ENCODE measurements at regions not wholly inside any gene's neighbourhood (a gene's known extent, or its start where the extent isn't known, plus 50 kb on each side); places are given as distances from the start of the nearest gene placed in this dataset.
A peak's percentile ranks its signal among the peaks of the same experiment; 100 is the strongest.
"Not testable (repeated sequence)": the region's sequence is repeated elsewhere in the genome, so short reads cannot be mapped to it uniquely, and the experiment has no call there.

DNA sequence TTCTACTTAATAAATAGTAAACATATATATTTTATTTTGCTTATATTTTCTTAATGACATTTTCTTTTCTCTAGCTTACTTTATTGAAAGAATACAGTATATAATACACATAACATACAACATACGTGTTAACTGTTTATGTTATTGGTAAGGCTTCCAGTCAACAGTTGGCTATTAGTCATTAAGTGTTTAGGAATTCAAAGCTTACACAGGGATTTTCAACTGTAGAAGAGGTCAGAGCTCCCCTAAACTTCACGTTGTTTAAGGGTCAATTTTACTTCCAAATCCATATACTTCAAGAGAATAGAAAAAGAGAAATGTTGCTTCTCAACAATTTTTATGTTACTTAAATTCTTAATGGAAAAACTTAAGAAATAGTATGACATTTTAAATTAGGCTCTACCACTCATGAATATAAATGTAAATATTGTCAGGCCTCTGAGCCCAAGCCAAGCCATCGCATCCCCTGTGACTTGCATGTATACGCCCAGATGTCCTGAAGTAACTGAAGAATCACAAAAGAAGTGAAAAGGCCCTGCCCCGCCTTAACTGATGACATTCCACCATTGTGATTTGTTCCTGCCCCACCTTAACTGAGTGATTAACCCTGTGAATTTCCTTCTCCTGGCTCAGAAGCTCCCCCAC lies 456.5 kb upstream of the NETO1 start:
- not testable (repeated sequence) for DNase-seq (ENCODE audit: low spot score)

DNA sequence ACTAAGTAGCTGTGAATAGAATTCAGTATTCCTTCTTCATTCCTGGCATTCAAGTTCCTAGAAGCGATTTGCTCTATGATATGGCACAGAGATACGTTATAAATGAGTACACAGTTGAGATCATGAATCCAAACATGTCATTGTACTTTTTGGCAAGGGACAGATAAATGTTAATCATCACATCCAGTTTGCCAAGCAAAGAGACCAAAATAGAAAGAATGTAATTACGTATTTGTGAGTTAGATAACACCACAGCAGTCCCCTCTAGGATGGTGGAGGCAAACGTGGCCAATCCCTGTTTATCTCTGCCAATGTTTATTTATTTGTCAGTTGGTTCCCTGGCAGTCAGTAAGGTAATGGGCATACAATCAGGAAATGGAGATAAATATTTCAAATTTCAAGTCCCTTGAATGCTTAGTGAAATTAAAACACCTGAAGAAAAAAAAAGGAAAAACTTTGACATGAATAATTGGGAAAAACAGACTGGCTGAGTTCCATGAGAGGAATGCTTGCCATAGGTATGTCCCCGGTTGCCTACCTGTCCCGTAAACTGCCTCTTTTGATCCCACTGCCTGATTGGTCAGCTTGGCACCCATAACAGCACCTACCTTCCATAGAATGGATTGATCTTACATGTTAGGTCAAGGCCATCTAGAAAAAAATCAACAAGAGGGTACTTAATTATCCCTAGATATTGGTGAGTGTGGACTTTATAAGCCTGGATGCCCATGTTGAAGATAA lies 451.1 kb upstream of the NETO1 start:
- no peak for DNase-seq (ENCODE audit: low spot score)

DNA sequence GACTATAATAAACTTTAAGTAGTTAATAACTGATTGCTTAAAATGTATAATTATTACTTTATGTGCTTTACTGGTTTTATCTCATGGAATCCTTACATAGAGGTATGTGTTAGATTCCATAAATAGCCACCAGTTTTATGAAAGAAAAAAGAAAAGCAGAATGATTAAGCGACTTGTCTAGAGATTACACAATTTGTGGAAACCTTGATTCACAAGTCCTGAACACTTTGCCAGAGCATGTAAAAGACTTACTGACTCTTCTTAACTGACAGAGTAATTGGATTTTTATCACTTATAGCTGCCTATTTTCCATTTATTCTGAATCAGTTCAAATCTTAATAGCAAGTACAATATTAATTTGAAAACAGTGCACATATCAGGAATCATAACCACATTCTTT lies 448.7 kb upstream of the NETO1 start:
- DNase-seq (ENCODE audit: low spot score): no peak

DNA sequence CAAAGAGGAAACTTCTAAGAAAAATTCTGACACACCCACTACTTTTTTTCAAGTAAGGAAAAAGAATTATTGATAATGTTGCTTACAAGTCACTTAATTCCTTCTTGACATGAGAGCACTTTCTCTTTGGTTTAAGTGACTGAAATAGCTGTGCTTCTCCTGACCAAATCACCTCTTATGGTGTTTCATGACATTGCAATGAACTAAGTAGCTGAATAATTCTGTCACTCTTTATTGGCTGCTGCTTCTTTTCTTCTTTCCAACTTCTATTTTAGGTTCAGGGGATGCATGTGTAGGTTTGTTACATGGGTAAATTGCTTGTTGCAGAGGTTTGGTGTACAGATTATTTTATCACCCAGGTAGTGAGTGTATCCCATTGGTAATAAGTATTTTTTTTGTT lies 447.6 kb upstream of the NETO1 start:
- DNase-seq (ENCODE audit: low spot score): no peak

DNA sequence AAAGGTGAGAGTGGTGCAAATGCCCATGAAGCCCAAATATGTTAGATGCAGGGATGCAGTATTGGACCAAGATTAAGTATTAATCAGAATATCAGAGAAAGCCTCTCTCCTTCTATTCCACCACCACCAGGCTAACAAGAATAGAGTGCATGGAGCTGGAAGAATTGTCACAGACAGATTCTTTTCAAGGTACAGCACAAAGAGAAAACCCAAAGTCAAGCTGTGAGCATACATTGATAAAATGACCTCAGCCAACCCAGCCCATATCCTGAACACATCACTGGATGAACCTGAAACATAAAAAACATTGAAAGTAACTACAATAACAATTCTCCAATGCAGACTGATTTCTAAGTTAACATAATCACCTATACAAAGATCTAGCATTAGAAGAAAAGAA lies 445.7 kb upstream of the NETO1 start:
- no peak for DNase-seq (ENCODE audit: low spot score)

DNA sequence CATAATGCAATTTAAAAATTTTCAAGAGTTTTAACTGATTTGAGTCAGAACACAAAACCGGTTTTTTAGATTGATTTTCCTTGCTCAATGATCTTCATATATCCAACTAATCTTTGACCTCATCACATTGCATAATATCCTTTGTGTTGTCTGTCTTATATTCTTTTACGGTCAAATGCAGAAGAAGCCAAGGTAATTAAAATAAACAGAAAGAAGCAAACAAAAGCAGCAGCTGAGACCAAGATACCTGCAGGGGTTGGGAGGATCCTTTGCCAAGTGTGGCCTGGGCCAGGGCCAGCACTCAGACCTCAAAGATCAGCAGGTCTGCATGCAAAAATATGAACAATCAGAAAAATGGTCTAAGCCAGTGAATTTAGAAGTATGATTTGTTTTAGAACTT lies 428.9 kb upstream of the NETO1 start:
- no peak for DNase-seq (ENCODE audit: low spot score)

DNA sequence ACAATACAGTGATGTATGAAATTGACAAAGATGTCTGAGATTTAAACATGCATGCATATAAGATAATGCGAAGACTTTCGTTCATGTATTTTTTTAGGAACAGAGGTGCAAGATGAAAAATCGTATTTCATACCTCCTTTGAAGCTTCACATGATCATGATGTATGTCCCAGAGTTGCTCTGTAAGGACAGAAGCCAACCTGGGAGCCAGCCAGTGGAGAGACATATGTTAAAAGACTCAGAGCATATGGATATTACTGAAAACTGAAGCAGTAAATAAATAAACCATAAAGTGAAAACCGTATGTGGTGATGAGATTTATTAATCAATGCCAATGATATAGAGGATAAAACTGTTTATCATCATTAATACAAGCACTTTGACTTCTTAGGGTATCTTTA lies 424.4 kb upstream of the NETO1 start:
- no peak for DNase-seq (ENCODE audit: low spot score)

DNA sequence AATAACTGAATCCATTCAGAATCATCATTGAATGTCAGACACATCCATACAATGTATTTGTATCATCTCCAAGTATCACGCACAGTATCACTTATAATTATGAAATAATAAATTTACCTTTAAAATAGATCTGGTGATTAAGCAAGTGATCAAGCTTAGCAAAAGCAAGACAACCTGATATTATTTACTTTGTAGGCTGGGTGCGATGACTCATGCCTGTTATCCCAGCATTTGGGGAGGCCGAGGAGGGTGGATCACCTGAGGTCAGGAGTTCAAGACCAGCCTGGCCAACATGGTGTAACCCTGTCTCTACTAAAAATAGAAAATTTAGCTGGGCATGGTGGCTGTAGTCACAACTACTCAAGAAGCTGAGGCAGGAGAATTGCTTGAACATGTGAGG lies 421.0 kb upstream of the NETO1 start:
- DNase-seq (ENCODE audit: low spot score): no peak

DNA sequence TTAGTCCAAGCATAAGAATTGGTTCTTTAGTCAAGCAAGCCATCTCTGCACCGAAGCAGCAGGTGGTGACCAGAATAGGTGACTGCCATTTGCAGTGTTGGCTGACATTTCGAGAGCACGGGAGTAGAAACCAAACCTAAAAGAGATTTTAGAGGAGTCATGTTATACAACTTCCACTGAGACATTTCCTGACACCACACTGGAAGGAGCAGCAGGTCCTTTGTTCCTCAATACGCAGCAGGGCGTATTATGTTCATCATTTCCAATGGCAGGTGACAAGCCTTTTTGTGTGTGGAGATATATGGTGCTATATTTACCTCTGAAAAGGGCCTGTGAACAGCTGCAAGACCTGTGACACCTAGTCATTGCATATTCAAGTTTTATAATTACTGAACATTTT lies 418.8 kb upstream of the NETO1 start:
- no peak for DNase-seq (ENCODE audit: low spot score)

DNA sequence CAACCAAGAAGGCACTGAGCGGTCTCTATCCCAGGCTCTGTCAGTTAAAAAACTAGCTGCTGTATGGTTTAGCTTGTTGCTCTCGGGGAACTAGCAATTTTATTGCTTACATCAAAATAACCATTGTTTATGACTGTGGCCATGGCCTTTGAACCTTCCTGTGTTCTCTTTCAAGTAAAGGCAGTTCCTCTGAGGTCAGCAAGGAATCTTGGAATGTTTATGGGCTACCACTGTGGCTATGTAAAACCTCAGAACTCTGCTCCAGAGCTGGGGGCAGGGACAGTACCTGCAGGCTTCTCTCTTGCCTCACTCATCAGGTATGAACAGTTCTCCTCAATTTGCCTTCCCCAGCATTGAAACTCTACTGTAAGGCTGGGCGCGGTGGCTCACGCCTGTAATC lies 416.0 kb upstream of the NETO1 start:
- DNase-seq (ENCODE audit: low spot score): peak; percentile 9

DNA sequence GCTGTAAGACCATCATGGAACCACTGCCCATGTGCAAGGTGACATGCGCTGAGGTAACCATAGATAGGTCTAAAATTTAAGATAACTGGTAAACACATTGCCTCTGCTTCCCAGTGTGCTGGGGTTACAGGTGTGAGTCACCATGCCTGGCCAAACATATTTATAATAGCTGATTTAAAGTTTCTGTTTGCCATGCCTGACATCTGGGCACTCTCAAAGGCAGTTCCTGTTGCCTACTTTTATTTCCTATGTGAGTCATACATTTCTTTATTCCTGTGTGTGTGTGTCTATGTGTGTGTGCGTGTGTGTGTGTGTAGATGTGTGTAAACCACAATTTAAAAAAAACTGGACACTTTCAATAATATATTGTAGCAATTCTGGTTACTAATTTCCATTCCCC lies 415.2 kb upstream of the NETO1 start:
- DNase-seq (ENCODE audit: low spot score): no peak

DNA sequence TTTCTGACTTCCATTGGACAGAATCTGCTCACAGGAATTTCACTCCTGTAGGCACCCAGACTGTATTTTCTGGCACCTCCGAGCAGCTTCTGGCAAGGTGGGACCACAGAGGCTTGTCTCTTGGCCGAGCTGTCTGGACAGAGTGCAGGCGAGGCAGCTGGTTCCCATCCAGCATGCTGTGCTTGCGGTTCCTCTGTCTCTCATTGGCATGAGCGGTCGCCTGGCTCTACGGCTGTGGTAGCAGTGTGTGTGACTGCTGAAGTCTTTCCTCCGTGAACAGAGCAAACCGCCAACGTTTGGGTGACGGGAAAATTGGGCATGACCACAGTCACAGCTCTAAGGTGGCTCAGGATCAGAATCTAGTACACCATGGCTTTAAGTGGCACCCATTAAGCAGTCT lies 411.7 kb upstream of the NETO1 start:
- DNase-seq (ENCODE audit: low spot score): no peak

DNA sequence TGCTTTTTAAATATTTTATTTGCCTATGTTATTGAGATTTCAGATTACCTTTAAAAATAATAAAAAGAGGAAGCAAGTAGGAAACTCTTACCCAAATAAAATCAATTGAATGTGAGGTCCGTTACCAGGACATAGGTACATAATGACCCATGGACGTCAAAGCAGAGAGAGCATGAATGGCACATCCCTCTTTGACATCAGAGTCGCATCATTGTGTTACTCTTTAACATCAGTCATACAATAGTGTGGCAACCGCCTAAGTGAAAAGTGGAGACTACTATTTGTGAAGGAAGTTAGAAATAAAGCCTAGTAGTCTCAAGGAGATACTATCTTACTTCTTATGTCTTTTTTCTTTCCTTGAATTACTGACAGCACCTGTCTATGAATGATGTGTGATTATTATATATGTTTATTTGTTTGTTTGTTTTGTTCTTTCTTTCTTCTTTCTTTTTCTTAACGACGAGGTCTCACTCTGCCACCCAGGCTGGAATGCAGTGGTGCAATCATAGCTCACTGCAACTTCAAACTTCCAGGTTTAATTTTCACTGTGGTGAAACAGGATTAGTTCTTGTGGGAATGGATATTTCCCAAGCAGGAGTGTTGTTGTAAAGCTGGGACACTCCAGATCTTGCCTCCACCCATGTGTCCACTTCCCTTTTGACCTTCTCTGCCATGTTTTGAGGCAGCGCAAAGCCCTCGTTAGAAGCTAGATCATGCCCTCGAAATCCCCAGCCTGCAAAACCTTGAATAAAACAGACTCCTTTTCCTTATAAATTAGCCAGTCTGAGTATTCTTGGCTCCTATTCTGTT lies 407.2 kb upstream of the NETO1 start:
- no peak for DNase-seq (ENCODE audit: low spot score)

DNA sequence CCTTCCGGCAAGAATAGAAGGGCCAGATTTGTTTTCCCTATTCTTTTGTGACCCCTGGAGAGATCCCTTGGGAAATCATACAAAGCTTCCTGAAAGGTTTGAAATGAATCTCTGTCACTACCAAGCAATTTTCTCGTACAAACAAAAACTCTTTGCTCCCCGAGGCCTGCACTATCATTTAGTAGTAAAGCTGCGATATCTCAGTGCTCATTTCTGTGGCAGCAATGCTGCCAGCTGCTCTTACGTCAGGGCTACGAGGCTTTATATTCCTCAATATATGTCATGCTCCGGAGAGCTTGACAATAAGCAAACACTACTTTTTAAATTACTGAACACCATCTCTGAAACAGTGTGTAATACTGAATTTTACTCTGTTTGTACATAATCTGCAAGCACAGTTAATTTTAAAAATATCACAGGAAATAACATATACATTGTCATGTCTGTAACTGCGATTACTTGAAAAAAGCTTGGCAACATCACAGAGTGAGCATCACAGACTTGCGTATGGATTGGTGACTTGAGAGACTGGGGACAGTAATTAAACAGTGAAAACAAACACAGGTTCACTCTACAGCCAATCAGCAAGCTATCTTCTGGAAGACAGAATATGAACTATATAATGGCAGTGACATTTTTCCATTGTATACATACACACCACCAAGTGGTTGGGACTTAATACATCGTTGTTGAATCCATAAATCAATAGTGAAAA lies 403.3 kb upstream of the NETO1 start:
- no peak for DNase-seq (ENCODE audit: low spot score)

DNA sequence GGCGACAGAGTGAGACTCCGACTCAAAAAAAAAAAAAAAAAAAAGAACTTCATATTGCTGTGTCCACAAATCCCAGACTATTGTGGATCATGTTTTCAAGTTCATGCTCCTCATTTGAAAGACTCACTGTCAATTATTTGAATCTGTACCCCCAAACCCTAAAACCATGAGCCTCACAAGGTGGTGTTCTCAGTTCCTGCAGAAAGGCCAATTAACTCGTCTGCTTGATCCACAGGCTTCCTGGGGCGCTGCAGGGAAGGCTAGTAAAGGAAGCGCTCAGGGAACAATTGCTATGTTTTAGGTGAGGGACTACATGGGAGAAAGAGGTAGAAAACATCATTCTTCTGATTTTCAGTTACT lies 396.8 kb upstream of the NETO1 start:
- no peak for DNase-seq (ENCODE audit: low spot score)

DNA sequence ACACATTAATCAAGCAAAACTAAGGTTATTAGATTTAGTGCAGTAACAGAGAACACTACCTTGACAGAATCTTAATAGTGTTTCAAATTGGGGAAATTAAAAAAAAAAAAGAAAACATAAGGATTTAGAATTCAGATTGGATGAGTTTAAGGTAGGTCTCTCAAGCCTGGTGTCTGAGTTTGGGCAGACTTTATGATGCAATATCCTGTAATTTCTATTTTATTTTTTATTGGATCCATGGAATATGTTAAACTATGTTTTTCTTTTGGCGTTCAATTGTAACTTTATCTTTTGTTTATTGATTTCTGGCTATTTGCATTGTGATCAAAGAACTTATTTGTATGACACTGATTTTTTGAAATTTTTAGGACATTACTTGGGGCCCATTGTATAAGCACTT lies 394.1 kb upstream of the NETO1 start:
- DNase-seq (ENCODE audit: low spot score): no peak

DNA sequence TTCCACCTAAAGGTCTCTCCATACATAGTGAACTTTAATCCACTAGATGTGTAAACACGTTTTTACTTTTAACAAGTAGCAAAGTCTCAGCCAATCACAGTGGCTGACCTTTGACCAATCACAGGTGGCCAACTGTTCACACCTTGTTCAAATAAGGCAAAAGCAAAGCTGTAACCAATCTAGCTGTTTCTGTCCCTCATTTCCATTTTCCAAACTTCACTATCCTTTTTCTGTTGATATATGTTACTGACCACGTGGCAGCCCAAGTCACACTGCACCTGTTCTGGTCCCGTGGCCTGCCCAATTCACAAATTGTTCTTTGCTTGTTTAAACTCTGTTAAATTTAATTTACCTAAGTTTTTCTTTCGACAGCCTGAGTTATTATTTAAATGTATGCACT lies 393.5 kb upstream of the NETO1 start:
- DNase-seq (ENCODE audit: low spot score): no peak

DNA sequence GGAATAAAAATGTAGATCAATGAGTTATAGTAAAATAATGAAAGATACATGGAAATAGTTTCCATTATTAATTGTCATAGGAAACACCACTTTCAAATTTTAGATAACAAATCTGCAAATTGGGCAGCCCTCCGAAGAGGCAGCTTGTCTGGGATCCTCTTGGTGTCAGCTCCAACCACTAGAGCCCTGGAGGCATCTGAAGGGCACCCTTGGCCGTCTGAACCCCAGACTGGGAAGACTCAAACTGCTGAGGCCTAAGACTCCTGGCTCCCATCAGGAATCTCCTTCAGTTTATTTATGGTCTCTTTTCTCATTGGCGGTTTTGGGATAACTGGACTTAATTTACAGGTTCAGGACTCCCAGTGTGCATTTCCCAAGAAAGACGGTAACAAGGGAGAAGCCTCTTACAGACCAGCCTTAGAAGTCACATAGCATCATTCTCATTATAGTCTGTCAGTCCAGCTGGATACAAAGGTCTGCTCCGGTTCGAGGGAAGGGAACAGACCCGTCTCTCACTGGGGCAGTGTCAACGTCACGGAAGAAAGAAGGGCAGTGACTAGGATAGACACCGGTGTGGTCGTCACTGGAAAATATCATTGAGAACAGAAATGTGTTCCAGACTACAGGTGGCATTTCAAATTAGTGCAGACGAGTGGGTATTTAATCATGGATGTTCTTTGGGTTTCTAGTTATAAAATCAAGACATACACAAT lies 390.7 kb upstream of the NETO1 start:
- no peak for DNase-seq (ENCODE audit: low spot score)

DNA sequence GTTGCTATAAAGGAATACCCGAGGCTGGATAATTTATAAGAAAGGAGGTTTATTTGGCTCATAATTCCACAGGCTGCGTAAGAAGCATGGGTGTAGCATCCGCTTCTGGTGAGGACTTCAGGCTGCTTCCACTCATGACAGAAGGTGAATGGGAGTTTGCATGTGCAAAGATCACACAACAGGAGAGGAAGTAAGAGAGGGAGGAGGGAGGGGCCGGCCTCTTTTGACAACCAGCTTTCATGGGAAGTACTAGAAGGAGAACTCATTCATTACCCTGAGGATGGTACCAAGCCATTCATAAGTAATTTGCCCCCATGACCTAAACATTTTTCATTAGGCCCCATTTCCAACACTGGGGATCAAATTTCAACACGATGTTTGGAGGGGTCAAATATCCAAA lies 386.8 kb upstream of the NETO1 start:
- DNase-seq (ENCODE audit: low spot score): no peak

DNA sequence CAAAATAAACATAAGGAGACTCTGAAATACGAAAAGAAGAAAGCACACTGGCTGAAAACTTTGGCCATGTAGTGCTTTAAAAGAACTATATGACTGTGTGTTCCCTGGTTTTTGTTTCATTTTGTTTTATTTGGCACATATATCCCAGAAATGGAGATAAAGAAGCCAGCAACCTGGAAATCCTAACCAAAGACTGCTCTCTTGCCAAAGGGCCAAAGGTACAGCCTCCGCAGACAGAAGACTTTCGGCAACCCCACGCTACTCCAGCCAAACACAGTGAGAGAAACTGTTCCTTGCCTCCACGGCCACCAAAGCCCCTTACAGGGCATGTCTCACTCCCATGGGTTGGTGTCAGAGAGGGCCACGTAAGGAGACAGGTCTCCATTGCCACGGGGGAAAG lies 381.2 kb upstream of the NETO1 start:
- no peak for DNase-seq (ENCODE audit: low spot score)

DNA sequence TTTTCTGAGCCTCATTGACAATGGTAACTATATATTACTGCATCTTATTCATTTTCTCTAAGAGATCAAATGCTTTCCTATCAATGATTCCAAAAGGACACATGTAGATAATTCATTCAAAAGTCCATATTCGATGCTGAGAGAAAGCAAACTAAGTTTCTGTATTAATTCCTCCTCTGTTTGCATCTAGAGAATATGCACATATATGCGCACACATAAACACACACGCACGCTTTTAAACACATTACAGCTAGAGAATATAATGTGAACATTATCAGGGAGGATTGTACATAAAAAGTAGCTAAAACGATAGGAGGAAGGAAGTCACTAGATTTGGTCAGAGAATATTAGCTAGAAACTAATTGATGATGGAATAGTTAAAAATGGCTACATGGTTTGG lies 379.0 kb upstream of the NETO1 start:
- no peak for DNase-seq (ENCODE audit: low spot score)

DNA sequence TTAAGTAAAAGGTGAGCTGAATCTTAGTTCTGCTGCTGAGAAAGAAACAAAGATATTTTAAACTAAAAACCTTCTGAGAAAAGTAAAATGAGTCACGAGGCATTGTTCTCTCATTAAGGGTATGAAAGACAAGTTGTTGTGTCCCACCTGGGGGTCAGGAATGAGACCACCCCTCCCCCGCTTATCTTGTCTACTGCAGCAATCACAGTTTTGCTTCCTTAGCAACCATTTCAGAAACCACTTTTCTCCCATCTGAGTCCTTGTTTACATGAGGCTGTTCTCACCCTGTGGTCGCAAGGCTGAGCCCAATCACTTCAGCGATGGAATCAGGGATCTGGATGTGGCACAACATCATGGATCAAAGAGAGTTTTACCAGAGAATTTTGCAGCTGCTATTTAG lies 377.6 kb upstream of the NETO1 start:
- no peak for DNase-seq (ENCODE audit: low spot score)
